Dermis microvascular lymphatic vessel endothelial cell (primary cell): ENCODE measurements at regions not wholly inside any gene's neighbourhood (a gene's known extent, or its start where the extent isn't known, plus 50 kb on each side); places are given as distances from the start of the nearest gene placed in this dataset.

Experiments used
- DNase-seq, 2 donors: peaks; one replicate each; pipeline versions ENCODE4 v3.0.0 to v3.0.0-alpha.2; 2010; ENCODE audit warnings: low read depth in 2 of 2

GRCh38 chr10:70966646-70967553, 78.5 kb upstream of the PCBD1 start:
- no peak for DNase-seq

GRCh38 chr10:70967591-70968587, 79.5 kb upstream of the PCBD1 start:
- DNase-seq, result no peak

DNA sequence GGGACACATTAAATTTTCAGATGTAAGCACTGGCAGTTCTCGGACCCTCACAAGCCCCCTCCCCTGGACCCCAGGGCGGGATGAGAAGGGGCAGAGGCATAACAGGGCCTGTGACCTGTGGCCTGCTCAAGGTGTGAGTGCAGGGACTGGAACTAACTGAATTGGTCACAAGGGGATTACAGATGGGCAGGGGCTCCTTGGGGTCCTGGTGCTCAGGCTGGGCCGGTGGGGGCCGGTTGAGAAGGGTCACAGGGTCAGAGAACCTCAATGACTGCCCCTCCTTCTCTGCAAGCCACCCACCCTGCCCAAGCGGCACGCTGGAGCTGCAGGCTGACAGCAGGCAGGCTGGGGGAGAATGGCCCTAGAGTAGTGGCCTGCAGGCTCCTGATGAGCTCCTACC, 80.8 kb upstream of the PCBD1 start:
- DNase-seq, result no peak

GRCh38 chr10:70970830-70971229, 82.5 kb upstream of the PCBD1 start:
- peak in 1 of 2 donors; percentile 9 for DNase-seq

DNA sequence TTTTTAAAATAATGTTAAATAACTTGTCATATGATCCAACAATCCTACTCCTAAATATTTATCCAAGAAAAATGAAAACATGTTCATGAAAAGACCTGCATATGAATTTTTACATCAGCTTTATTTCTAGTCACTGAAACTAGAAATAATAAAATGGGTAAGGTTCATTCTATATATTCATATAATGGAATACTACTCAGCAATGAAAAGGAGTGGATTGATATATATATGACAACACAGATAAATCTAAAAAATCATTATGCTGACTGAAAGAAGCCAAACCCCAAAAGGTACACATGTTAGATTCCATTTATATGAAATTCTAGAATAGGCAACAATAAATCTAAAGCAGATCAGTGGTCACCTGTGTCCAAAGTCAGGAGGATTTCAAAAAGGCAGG, 84.9 kb upstream of the PCBD1 start:
- no peak for DNase-seq

DNA sequence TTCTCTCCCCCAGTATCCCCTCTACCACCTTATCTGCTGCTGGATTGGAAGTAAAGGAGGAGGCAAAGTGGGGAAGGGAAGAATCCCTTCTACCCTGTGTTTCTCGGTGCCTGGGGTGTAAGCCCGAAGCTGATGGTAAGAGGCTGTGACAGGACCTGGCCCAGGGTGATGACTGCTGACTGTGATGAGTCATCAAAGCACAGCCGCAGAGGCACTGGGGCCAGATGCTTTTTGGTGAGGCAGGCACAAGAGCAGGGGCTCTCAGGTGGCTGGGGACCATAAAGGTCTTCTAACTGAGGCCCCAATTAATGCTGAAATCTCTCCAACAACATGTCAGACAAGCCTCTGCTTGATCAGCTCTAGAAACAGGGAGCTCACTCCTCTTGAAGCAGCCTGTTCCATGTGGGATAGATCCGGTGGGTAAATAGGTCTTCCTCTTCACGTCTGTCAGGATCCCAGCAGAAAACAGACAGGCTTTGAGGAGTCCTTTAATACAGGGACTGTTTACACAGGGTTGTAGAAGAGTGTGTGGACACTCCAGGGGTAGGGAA, 86.1 kb upstream of the PCBD1 start:
- DNase-seq, result no peak

GRCh38 chr10:70974920-70975319, 86.6 kb upstream of the PCBD1 start:
- no peak for DNase-seq

- DNase-seq, result no peak
Observed at GRCh38 chr10:70976063-70976695, 87.8 kb upstream of the PCBD1 start.

GRCh38 chr10:70977625-70978024, 89.3 kb upstream of the PCBD1 start:
- DNase-seq, result no peak

DNA sequence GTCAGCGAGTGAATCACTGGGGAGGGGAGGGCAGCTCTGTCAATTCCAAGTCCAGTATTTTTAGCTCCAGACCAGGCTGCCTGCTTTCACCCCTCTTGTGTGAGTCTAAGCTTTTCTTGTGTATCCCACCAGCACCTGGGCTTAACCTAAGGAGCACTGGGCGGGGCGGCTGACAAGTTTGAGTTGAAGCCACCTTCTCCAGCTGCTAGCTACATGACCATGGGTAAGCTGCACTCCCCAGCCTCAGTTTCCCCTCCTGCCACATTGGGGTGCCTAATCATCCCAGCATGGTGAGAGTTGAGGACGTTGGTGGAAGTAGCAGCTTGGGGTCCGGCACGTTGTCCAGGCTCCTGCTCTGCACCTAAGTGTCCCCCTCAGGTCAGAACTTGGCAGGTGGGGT, 89.8 kb upstream of the PCBD1 start:
- no peak for DNase-seq

GRCh38 chr10:70978816-70979480, 90.6 kb upstream of the PCBD1 start:
- DNase-seq, result no peak

DNA sequence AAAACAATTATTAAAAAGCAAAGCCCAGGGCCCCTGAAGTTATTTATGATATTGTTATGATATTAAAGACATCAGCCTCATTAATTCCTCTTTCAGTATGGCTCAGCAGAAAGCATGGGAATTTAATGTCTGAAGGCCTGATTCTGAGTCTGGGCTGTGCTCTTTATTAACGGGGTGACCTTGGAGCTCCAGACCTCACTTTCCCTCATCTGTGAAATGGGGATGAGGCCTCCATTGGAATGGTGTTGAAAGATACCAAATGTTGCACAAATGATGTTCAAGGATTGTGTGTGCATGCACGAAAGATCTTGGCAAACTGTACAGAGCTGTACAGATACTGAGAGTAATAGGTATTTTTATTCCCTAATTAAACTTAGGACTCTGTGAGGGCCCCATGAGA, 92.3 kb upstream of the PCBD1 start:
- DNase-seq, result no peak

DNA sequence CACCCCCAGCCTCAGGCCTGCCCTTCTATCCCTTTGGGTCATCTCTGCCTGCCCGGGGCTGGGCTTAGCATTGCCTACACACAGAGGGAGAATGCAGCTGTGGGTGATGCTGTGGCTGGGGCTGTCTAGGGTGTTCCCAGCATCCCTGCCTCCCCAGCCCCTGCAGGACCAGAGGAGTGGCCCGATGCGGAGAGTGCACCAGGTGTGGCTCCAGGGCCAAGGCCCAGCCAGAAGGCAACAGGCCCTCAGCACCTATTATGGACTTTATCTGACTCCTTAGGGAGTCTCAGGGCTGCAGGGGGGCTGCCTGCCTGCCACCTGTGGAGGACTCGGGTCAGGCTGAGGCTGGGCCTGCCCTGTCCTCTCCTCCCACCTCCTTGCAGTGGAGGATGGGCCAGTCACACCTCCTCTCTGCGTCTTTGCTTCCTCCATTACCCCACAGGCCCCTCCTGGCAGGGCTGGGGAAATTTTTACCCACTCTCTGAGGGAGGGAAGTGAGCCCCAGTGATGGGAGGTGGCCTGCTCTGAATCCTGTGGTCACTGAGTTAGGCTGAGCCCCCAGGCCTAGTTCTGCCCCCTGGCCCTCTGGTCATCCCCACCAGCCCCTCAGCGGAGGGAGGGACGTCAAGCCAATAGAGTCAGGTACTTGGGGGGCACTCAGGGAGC, 92.9 kb upstream of the PCBD1 start:
- DNase-seq, result no peak

- no peak for DNase-seq
Observed at GRCh38 chr10:70981936-70982335, 93.6 kb upstream of the PCBD1 start.

DNA sequence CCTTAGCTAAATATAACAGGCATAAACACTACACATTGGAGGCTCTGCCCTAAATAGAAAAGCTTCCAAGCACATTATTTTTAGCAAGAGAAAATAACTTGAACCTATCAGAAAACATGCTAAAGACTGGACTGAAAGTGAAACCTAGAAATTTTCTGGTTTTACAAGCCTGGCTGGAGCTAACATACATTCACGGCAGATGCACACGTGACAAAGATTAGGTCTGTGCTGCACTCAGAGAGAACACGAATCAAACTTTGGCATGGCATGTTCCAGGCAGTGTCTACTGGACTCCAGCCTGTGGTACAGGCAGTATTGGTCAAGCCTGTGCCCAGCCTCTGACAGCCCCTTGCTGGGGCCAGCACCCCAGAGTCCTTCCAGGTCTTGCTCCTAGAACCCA, 94.1 kb upstream of the PCBD1 start:
- DNase-seq, result no peak

GRCh38 chr10:70984986-70985722, 96.8 kb upstream of the PCBD1 start:
- DNase-seq, result no peak

DNA sequence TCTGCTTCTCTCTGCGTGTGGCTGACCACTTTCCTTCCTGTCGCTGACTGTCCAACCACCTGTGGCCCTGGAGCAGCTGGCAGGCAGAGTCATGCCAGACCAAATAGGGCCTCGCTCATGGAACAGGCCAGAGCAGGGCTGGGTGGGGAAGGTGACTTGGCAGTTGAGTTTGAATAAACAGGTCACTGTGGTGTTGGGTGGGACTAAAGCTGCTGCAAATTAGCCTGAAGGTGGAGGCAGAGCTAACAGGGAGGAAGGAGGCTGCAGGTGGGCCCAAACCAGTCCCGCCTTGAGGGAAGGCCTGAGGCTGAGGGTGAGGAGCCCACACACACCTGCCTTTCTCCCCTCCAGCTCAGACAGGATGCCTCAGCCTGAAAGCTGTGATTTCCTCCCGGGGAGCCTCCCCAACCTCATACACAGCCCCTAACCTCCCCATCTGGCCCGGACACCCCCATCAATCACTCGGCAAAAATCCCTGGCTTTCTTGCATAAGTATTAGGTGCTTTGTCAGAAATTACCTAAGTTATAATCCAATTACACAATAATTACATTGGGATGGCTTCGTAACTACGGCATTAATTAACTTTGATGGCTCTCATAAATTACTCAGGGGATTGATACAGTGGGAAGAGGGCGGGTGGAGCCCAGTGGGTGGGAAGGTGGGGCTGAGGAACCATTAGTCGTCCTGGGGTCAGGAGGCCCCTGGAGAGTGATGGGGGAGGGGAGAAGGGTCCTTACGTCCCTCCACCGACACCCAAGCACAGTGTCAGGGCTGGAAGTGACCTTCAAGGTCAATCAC, 97.7 kb upstream of the PCBD1 start:
- DNase-seq, result no peak

DNA sequence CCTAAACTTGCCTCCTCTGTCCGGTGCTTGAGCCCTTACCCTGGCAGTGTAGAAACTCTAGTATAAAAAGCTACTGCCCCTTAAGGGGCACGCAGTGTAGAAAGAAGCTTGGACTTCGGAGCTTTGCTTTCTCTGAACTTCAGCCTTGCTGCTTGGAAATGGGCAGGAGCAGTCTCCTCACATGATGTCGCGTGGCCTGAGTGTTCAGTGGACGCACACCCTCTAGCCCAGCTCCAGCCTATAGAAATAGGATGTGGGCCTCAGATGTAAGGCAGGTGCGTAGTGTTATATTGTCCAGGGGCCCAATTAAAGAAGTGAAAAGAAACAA, 98.2 kb upstream of the PCBD1 start:
- no peak for DNase-seq
